ENCODE measurements at regions not wholly inside any gene's neighbourhood (a gene's known extent, or its start where the extent isn't known, plus 50 kb on each side); places are given as distances from the start of the nearest gene placed in this dataset.

DNA sequence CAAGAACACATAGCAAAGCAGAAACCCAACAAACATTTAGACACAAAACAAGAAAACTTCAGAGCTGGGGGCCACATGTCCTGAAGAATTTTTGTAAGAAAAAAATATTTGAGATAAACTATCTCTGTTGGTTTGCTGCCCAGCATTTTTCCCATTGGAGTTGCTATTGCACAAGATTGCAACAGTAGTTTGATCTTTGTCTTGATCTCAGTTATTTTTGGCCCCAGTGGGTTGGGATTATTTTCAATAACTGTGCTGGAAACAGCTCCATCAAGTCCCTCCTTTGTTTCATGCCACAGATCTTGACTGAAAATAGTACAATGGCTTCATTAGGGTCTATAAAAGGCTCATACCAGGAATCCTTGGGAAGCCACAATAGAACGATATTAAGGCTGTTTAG lies 103.8 kb upstream of the RAI2 start:
- Histone ChIP-seq H2AFZ (ENCODE audit: low read length) (no peak overlapping the region), H3K9me3 (ENCODE audit: control insufficient read depth, low read depth, low read length) (peaks cover 74% of the 10 kb centered on the region), H4K8ac (replicated peaks; ENCODE audit: insufficient read length, low read depth, low read length) (no peak overlapping the region), H4K5ac (ENCODE audit: insufficient read length, low read depth, low read length) (no peak overlapping the region), H2BK12ac (ENCODE audit: insufficient read length, low read depth, low read length) (no peak overlapping the region), H3K23me2 (ENCODE audit: insufficient read length, low read depth, low read length, poor library complexity, severe bottlenecking) (no peaks in the 10 kb centered on the region), H2BK20ac (ENCODE audit: low read depth, low read length, poor library complexity, severe bottlenecking) (no peak overlapping the region), H3K4me2 (ENCODE audit: insufficient read depth, insufficient read length, low read length) (no peak overlapping the region), H4K91ac (ENCODE audit: insufficient read length, low read depth, low read length) (no peak overlapping the region), H3K27me3 (ENCODE audit: insufficient read depth, low read length) (no peaks in the 10 kb centered on the region), H3K18ac (ENCODE audit: insufficient read length, low read depth, low read length) (no peak overlapping the region), H3K9ac (ENCODE audit: extremely low read depth, insufficient read length, low read length) (no peak overlapping the region), H3K4ac (ENCODE audit: low read depth, low read length) (no peak overlapping the region), H3K23ac (ENCODE audit: insufficient read length, low read depth, low read length) (no peak overlapping the region), H3K14ac (ENCODE audit: insufficient read depth, low read length) (no peak overlapping the region), H2BK5ac (ENCODE audit: insufficient read length, low read length) (no peak overlapping the region), H3K56ac (ENCODE audit: insufficient read length, low read depth, low read length) (no peak overlapping the region), H2BK120ac (ENCODE audit: low read depth, low read length, poor library complexity, severe bottlenecking) (no peak overlapping the region), H2AK5ac (ENCODE audit: insufficient read length, low read length) (no peak overlapping the region), H2BK15ac (ENCODE audit: low read depth, low read length) (no peak overlapping the region), H3K4me1 (ENCODE audit: insufficient read depth, low read length) (no peaks in the 10 kb centered on the region), H3K79me2 (ENCODE audit: insufficient read depth, low read length) (no peaks in the 10 kb centered on the region), H3K27ac (ENCODE audit: insufficient read length, low read depth, low read length) (no peak overlapping the region), H4K20me1 (ENCODE audit: control insufficient read depth, insufficient read depth, insufficient read length) (no peaks in the 10 kb centered on the region), H3K79me1 (ENCODE audit: insufficient read depth, low read depth, low read length, poor library complexity, severe bottlenecking) (no peaks in the 10 kb centered on the region), H3T11ph (ENCODE audit: low read length) (no peak overlapping the region)
- H3K27me3 Mint-ChIP-seq (ENCODE audit: low read depth) = no peaks in the 10 kb centered on the region; the same call in 1 of the 2 replicates
- H3K4me1 Mint-ChIP-seq = peaks cover 12 to 22% of the 10 kb centered on the region in 2 experiments
- H3K36me3 Mint-ChIP-seq (ENCODE audit: insufficient read depth in 1 of 3, low read depth in 3 of 3) = peaks cover 0 to 4% (median 0%) of the 10 kb centered on the region in 3 experiments; a peak in 4 of 7 replicates
- WGBS (ENCODE audit: extremely low coverage, insufficient read length, low lambda C conversion rate) = no CpG with 5 or more reads among the region's 1 CpG
- TF ChIP-seq, protein P1, sequence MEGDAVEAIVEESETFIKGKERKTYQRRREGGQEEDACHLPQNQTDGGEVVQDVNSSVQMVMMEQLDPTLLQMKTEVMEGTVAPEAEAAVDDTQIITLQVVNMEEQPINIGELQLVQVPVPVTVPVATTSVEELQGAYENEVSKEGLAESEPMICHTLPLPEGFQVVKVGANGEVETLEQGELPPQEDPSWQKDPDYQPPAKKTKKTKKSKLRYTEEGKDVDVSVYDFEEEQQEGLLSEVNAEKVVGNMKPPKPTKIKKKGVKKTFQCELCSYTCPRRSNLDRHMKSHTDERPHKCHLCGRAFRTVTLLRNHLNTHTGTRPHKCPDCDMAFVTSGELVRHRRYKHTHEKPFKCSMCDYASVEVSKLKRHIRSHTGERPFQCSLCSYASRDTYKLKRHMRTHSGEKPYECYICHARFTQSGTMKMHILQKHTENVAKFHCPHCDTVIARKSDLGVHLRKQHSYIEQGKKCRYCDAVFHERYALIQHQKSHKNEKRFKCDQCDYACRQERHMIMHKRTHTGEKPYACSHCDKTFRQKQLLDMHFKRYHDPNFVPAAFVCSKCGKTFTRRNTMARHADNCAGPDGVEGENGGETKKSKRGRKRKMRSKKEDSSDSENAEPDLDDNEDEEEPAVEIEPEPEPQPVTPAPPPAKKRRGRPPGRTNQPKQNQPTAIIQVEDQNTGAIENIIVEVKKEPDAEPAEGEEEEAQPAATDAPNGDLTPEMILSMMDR (conservative IDR thresholded peaks at IDR 0.05) = no peak
- H3K9me3 Mint-ChIP-seq = peaks cover 54 to 67% of the 10 kb centered on the region in 2 experiments
- H3K4me3 Mint-ChIP-seq = no peak overlapping the region
- no peak overlapping the region for H3K27ac Mint-ChIP-seq
- DNase-seq = no peak
